HEK293 (cell line): ENCODE measurements at regions not wholly inside any gene's neighbourhood (a gene's known extent, or its start where the extent isn't known, plus 50 kb on each side); places are given as distances from the start of the nearest gene placed in this dataset.

Source experiments
- SALL2 ChIP-seq: fragments of 450-650 bp; formaldehyde crosslinking; IDR thresholded peaks from 2 replicates; pipeline ENCODE4 v1.5.0; 2017; ENCODE audit warnings: missing biosample characterization, mild to moderate bottlenecking, missing genetic modification characterization, borderline replicate concordance
- TCF7L2 ChIP-seq: IDR thresholded peaks from 2 replicates; pipeline ENCODE4 v1.6.1; 2011; ENCODE audit warnings: low read depth, mild to moderate bottlenecking, inconsistent platforms, low read length, moderate library complexity, borderline replicate concordance
- ZBTB1 ChIP-seq: fragments of 450-650 bp; formaldehyde crosslinking; IDR thresholded peaks from 2 replicates; pipeline ENCODE4 v1.5.1; 2016; ENCODE audit warnings: missing biosample characterization, missing genetic modification characterization
- ZFP41 ChIP-seq: fragments of 450-650 bp; formaldehyde crosslinking; IDR thresholded peaks from 2 replicates; pipeline ENCODE4 v1.5.1; 2016; ENCODE audit warnings: missing biosample characterization, missing genetic modification characterization, borderline replicate concordance
- ZNF302 ChIP-seq: fragments of 450-650 bp; formaldehyde crosslinking; IDR thresholded peaks from 2 replicates; pipeline ENCODE4 v1.5.1; 2016; ENCODE audit warnings: missing biosample characterization, missing genetic modification characterization, low read depth
- ZNF747 ChIP-seq: fragments of 450-650 bp; formaldehyde crosslinking; IDR thresholded peaks from 2 replicates; pipeline ENCODE4 v1.5.1; 2016; ENCODE audit warnings: missing biosample characterization, missing genetic modification characterization
- TF ChIP-seq, protein P1 (sequence below): fragments of 450-650 bp; formaldehyde crosslinking; IDR thresholded peaks from 2 replicates; pipeline ENCODE4 v1.5.1; 2016; ENCODE audit warnings: missing biosample characterization, missing genetic modification characterization
- TF ChIP-seq, protein P2 (sequence below): fragments of 450-650 bp; formaldehyde crosslinking; IDR thresholded peaks from 2 replicates; pipeline ENCODE4 v1.5.1; 2016; ENCODE audit warnings: missing biosample characterization, missing genetic modification characterization
- TF ChIP-seq, protein P3 (sequence below): fragments of 450-650 bp; formaldehyde crosslinking; IDR thresholded peaks from 2 replicates; pipeline ENCODE4 v1.5.1; 2016; ENCODE audit warnings: missing biosample characterization, missing genetic modification characterization
- TF ChIP-seq, protein P4 (sequence below): fragments of 450-650 bp; formaldehyde crosslinking; IDR thresholded peaks from 2 replicates; pipeline ENCODE4 v1.5.1; 2016; ENCODE audit warnings: missing biosample characterization, missing genetic modification characterization
- TF ChIP-seq, protein P5 (sequence below): fragments of 450-650 bp; formaldehyde crosslinking; optimal IDR thresholded peaks from 2 replicates; pipeline ENCODE3; 2016; ENCODE audit warnings: missing biosample characterization, mild to moderate bottlenecking, missing genetic modification characterization

DNA sequence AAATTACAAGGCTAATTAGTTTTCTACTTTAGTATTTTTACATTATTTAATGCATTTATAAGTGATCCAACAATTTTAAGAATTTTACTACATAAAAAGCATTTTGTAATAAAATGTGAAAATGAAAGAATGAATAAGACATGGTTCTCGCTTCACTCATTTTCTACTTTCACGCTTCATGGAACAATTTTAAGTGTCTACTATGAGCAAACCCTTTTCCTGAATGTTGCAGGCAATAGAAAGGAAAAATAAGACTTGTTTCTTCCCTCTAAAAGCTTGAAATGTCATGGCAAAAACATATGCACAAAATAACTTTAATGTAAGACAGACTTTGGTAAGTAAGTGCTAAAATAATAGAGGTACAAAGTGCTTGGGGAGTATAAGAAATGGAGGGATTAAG is 205.7 kb upstream of the HMGA2 start:
- TF ChIP-seq, protein P1, sequence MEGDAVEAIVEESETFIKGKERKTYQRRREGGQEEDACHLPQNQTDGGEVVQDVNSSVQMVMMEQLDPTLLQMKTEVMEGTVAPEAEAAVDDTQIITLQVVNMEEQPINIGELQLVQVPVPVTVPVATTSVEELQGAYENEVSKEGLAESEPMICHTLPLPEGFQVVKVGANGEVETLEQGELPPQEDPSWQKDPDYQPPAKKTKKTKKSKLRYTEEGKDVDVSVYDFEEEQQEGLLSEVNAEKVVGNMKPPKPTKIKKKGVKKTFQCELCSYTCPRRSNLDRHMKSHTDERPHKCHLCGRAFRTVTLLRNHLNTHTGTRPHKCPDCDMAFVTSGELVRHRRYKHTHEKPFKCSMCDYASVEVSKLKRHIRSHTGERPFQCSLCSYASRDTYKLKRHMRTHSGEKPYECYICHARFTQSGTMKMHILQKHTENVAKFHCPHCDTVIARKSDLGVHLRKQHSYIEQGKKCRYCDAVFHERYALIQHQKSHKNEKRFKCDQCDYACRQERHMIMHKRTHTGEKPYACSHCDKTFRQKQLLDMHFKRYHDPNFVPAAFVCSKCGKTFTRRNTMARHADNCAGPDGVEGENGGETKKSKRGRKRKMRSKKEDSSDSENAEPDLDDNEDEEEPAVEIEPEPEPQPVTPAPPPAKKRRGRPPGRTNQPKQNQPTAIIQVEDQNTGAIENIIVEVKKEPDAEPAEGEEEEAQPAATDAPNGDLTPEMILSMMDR: no peak
- TF ChIP-seq ZNF302 (tag by site-specific recombination) (no peak), ZFP41 (tag by site-specific recombination) (no peak), SALL2 (tag by site-specific recombination) (no peak), TCF7L2 (no peak), ZBTB1 (no peak), ZNF747 (tag by site-specific recombination) (no peak)
- TF ChIP-seq, protein P2, sequence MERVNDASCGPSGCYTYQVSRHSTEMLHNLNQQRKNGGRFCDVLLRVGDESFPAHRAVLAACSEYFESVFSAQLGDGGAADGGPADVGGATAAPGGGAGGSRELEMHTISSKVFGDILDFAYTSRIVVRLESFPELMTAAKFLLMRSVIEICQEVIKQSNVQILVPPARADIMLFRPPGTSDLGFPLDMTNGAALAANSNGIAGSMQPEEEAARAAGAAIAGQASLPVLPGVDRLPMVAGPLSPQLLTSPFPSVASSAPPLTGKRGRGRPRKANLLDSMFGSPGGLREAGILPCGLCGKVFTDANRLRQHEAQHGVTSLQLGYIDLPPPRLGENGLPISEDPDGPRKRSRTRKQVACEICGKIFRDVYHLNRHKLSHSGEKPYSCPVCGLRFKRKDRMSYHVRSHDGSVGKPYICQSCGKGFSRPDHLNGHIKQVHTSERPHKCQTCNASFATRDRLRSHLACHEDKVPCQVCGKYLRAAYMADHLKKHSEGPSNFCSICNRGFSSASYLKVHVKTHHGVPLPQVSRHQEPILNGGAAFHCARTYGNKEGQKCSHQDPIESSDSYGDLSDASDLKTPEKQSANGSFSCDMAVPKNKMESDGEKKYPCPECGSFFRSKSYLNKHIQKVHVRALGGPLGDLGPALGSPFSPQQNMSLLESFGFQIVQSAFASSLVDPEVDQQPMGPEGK (tag by site-specific recombination): no peak
- TF ChIP-seq, protein P3, sequence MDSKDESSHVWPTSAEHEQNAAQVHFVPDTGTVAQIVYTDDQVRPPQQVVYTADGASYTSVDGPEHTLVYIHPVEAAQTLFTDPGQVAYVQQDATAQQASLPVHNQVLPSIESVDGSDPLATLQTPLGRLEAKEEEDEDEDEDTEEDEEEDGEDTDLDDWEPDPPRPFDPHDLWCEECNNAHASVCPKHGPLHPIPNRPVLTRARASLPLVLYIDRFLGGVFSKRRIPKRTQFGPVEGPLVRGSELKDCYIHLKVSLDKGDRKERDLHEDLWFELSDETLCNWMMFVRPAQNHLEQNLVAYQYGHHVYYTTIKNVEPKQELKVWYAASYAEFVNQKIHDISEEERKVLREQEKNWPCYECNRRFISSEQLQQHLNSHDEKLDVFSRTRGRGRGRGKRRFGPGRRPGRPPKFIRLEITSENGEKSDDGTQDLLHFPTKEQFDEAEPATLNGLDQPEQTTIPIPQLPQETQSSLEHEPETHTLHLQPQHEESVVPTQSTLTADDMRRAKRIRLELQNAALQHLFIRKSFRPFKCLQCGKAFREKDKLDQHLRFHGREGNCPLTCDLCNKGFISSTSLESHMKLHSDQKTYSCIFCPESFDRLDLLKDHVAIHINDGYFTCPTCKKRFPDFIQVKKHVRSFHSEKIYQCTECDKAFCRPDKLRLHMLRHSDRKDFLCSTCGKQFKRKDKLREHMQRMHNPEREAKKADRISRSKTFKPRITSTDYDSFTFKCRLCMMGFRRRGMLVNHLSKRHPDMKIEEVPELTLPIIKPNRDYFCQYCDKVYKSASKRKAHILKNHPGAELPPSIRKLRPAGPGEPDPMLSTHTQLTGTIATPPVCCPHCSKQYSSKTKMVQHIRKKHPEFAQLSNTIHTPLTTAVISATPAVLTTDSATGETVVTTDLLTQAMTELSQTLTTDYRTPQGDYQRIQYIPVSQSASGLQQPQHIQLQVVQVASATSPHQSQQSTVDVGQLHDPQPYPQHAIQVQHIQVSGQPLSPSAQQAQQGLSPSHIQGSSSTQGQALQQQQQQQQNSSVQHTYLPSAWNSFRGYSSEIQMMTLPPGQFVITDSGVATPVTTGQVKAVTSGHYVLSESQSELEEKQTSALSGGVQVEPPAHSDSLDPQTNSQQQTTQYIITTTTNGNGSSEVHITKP (tag by site-specific recombination): no peak
- TF ChIP-seq, protein P4, sequence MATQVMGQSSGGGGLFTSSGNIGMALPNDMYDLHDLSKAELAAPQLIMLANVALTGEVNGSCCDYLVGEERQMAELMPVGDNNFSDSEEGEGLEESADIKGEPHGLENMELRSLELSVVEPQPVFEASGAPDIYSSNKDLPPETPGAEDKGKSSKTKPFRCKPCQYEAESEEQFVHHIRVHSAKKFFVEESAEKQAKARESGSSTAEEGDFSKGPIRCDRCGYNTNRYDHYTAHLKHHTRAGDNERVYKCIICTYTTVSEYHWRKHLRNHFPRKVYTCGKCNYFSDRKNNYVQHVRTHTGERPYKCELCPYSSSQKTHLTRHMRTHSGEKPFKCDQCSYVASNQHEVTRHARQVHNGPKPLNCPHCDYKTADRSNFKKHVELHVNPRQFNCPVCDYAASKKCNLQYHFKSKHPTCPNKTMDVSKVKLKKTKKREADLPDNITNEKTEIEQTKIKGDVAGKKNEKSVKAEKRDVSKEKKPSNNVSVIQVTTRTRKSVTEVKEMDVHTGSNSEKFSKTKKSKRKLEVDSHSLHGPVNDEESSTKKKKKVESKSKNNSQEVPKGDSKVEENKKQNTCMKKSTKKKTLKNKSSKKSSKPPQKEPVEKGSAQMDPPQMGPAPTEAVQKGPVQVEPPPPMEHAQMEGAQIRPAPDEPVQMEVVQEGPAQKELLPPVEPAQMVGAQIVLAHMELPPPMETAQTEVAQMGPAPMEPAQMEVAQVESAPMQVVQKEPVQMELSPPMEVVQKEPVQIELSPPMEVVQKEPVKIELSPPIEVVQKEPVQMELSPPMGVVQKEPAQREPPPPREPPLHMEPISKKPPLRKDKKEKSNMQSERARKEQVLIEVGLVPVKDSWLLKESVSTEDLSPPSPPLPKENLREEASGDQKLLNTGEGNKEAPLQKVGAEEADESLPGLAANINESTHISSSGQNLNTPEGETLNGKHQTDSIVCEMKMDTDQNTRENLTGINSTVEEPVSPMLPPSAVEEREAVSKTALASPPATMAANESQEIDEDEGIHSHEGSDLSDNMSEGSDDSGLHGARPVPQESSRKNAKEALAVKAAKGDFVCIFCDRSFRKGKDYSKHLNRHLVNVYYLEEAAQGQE: no peak
- TF ChIP-seq, protein P5, sequence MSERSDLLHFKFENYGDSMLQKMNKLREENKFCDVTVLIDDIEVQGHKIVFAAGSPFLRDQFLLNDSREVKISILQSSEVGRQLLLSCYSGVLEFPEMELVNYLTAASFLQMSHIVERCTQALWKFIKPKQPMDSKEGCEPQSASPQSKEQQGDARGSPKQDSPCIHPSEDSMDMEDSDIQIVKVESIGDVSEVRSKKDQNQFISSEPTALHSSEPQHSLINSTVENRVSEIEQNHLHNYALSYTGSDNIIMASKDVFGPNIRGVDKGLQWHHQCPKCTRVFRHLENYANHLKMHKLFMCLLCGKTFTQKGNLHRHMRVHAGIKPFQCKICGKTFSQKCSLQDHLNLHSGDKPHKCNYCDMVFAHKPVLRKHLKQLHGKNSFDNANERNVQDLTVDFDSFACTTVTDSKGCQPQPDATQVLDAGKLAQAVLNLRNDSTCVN (tag by site-specific recombination): no peak
